OCI-LY7 (cell line): ENCODE measurements at regions not wholly inside any gene's neighbourhood (a gene's known extent, or its start where the extent isn't known, plus 50 kb on each side); places are given as distances from the start of the nearest gene placed in this dataset.

Experiments used
- BruUV-seq: library from RNA; stranded (reverse); fragments of 400-500 nt; replicated peaks from 2 replicates; lab custom pipeline; 2021; lab: Mats Ljungman, UMichigan
- CTCF ChIA-PET: fragments of 300-600 bp; sonication (Branson Sonifier 250); formaldehyde crosslinking; loops from one replicate; lab custom pipeline; 2022; ENCODE audit warnings: antibody characterized with exemption; ENCODE audit not compliant: unreplicated experiment; lab: Charles Lee
- POLR2A ChIA-PET: fragments of 300-600 bp; sonication (Branson Sonifier 250); formaldehyde crosslinking; loops from one replicate; lab custom pipeline; 2022; ENCODE audit warnings: antibody characterized with exemption; lab: Charles Lee
- DNase-seq: peaks from one replicate; pipeline ENCODE4 v3.0.0-alpha.2; 2015; ENCODE audit warnings: low spot score
- H2AFZ ChIP-seq: fragments of 200-600 bp; sonication (generic), shearing (Covaris generic); 2 replicates; pipeline ENCODE4 v1.6.1; 2014; ENCODE audit warnings: mild to moderate bottlenecking, antibody characterized with exemption, low read length, moderate library complexity
- H3K27ac ChIP-seq: fragments of 200-600 bp; sonication (generic); 2 replicates; pipeline ENCODE4 v1.5.1; 2014; ENCODE audit warnings: mixed run types, low read depth, mild to moderate bottlenecking, moderate library complexity, low read length, inconsistent platforms; ENCODE audit not compliant: poor library complexity, severe bottlenecking
- H3K36me3 ChIP-seq: fragments of 200-600 bp; sonication (generic); 2 replicates; pipeline ENCODE4 v1.6.1; 2014; ENCODE audit warnings: mild to moderate bottlenecking, antibody characterized with exemption, low read length, moderate library complexity, mixed read lengths; ENCODE audit not compliant: insufficient read depth
- H3K4me1 ChIP-seq: fragments of 200-600 bp; sonication (generic); 2 replicates; pipeline ENCODE4 v1.5.1; 2014; ENCODE audit warnings: mild to moderate bottlenecking, low read length; ENCODE audit not compliant: insufficient read depth, poor library complexity, severe bottlenecking
- H3K4me2 ChIP-seq: fragments of 200-600 bp; sonication (generic); 2 replicates; pipeline ENCODE4 v1.6.1; 2014; ENCODE audit warnings: mild to moderate bottlenecking, low read length
- H3K4me3 ChIP-seq: fragments of 200-600 bp; sonication (generic); 2 replicates; pipeline ENCODE4 v1.5.1; 2014; ENCODE audit warnings: mild to moderate bottlenecking, low read depth, low read length; ENCODE audit not compliant: poor library complexity, severe bottlenecking
- H3K79me2 ChIP-seq: fragments of 200-600 bp; sonication (generic); 2 replicates; pipeline ENCODE4 v1.6.1; 2016; ENCODE audit warnings: low read depth, mild to moderate bottlenecking, low read length, moderate library complexity, mixed read lengths; ENCODE audit not compliant: insufficient read depth
- H3K9me2 ChIP-seq: fragments of 200-600 bp; sonication (generic); 2 replicates; pipeline ENCODE4 v1.6.1; 2016; ENCODE audit warnings: mild to moderate bottlenecking, low read length, mixed read lengths; ENCODE audit not compliant: insufficient read depth
- H3K9me3 ChIP-seq: fragments of 200-600 bp; sonication (generic); 2 replicates; pipeline ENCODE4 v1.6.1; 2014; ENCODE audit warnings: mild to moderate bottlenecking, mixed run types, low read length, mixed read lengths
- H4K20me1 ChIP-seq: fragments of 200-600 bp; sonication (generic); 2 replicates; pipeline ENCODE4 v1.6.1; 2014; ENCODE audit warnings: mild to moderate bottlenecking, antibody characterized with exemption, low read length, moderate library complexity, mixed read lengths; ENCODE audit not compliant: insufficient read depth
- CTCF ChIP-seq: fragments of 200-600 bp; sonication (generic); conservative IDR thresholded peaks from 2 replicates; pipeline ENCODE4 v1.5.1; 2014; ENCODE audit warnings: mild to moderate bottlenecking, antibody characterized with exemption, low read length, moderate library complexity, mixed read lengths
- EZH2phosphoT487 ChIP-seq: fragments of 200-600 bp; sonication (generic); IDR thresholded peaks from 2 replicates; pipeline ENCODE4 v1.6.1; 2018; ENCODE audit warnings: low read depth, borderline replicate concordance, mild to moderate bottlenecking, mixed run types, antibody characterized with exemption, low read length, moderate library complexity, mixed read lengths
- intact Hi-C: fragments of 100-400 bp; cut with micrococcal nuclease; formaldehyde crosslinking; loops from one replicate; pipeline ENCODE4 v1.10.0; 2022; ENCODE audit not compliant: unreplicated experiment

GRCh38 chr13:59475911-59476310, 687.8 kb downstream of the DIAPH3 start:
- Histone ChIP-seq H3K4me2 (no peak overlapping the region), H3K4me3 (no peak overlapping the region), H3K9me2 (no peaks in the 10 kb centered on the region), H3K27ac (no peak overlapping the region), H3K36me3 (no peaks in the 10 kb centered on the region), H4K20me1 (no peaks in the 10 kb centered on the region), H2AFZ (no peak overlapping the region), H3K9me3 (no peaks in the 10 kb centered on the region), H3K4me1 (no peaks in the 10 kb centered on the region), H3K79me2 (no peaks in the 10 kb centered on the region)
- CTCF ChIA-PET = no interaction called here
- TF ChIP-seq CTCF (no peak), EZH2phosphoT487 (no peak)
- POLR2A ChIA-PET = interaction anchor here (0.6 kb wide), 1 partner anchor 138 kb away, joined by 3 read pairs; no protein-coding TSS in a partner anchor
- no peak for DNase-seq
- no TSS peak for BruUV-seq
- intact Hi-C loops = no loop called here

GRCh38 chr13:59476366-59476765, 687.4 kb downstream of the DIAPH3 start:
- Histone ChIP-seq H3K36me3 (no peaks in the 10 kb centered on the region), H3K79me2 (no peaks in the 10 kb centered on the region), H3K4me3 (no peak overlapping the region), H3K9me2 (no peaks in the 10 kb centered on the region), H3K4me1 (no peaks in the 10 kb centered on the region), H3K4me2 (no peak overlapping the region), H2AFZ (no peak overlapping the region), H3K27ac (no peak overlapping the region), H4K20me1 (no peaks in the 10 kb centered on the region), H3K9me3 (no peaks in the 10 kb centered on the region)
- ChIA-PET POLR2A (interaction anchor here (0.6 kb wide), 1 partner anchor 137 kb away, joined by 3 read pairs; no protein-coding TSS in a partner anchor), CTCF (no interaction called here)
- no TSS peak for BruUV-seq
- intact Hi-C loops = no loop called here
- no peak for DNase-seq
- TF ChIP-seq CTCF = no peak
- no peak for TF ChIP-seq EZH2phosphoT487

- Histone ChIP-seq H2AFZ (no peak overlapping the region), H3K4me2 (no peak overlapping the region), H3K4me3 (no peak overlapping the region), H3K4me1 (no peaks in the 10 kb centered on the region), H3K27ac (no peak overlapping the region), H3K79me2 (no peaks in the 10 kb centered on the region), H4K20me1 (no peaks in the 10 kb centered on the region), H3K36me3 (no peaks in the 10 kb centered on the region), H3K9me3 (no peaks in the 10 kb centered on the region), H3K9me2 (no peaks in the 10 kb centered on the region)
- POLR2A ChIA-PET = interaction anchor here (0.6 kb wide), 1 partner anchor 115 kb away, joined by 3 read pairs; no protein-coding TSS in a partner anchor
- intact Hi-C loops = no loop called here
- TF ChIP-seq EZH2phosphoT487 (no peak), CTCF (peak; percentile 71)
- peak; percentile 5 for DNase-seq
- no TSS peak for BruUV-seq
- CTCF ChIA-PET = no interaction called here
Observed at GRCh38 chr13:59477011-59477410, 686.7 kb downstream of the DIAPH3 start.
